Ecto neural progenitor cell (in vitro differentiated cells): ENCODE measurements at regions not wholly inside any gene's neighbourhood (a gene's known extent, or its start where the extent isn't known, plus 50 kb on each side); places are given as distances from the start of the nearest gene placed in this dataset.

Experiments used
- DNase-seq: peaks from one replicate; pipeline ENCODE4 v3.0.0-alpha.2; 2018; ENCODE audit warnings: low spot score

DNA sequence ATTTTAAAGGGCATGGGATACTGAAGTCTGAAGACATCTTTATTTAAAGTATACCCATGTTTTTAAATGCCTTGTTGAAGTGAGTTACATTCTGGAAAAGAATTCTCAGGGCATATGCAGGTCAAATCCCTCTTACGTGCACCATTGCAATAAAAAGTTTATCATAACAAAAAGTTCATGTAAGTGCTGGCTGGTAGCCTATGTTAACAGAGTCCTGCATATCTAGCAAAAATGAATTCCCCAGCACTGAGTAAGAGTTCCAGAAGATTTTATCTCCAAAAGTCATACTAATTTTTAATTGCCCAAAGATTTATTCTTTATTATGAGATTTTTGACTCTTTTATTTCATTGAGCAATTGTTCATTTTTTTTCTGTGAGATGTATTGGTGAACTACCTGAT, 104.7 kb upstream of the ROBO1 start:
- DNase-seq = no peak

DNA sequence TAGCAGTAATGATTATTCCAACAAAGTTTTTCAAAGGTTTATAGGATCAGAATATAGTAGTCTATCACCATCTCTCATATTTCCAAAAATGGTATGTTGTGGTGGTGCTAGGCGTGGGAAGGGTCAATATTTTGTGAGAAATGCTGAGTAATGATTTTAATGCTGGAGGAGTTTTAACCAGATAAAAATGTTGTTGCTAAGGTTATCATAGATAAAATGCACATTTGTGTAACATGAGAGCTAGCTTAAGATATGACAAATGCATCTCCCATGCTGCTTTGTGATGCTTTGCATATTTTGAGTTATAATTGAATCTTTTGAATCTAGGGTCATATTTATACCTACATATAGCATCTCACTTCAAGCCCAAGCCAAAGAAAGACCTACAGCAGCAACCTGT, 103.9 kb upstream of the ROBO1 start:
- no peak for DNase-seq

DNA sequence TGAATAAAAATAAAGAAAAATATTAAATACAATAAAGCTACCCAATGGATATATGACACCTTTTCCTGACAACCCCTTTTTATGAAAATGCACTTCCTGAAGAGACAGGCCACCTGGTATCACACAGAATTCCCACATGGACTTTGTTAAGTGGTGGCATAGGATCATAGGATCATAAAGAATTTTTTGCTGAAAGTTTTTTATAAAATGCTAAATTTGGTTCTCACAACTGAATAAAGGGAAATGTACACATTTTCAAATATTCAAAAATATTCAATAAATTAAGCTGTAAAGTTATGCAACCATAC, 102.5 kb upstream of the ROBO1 start:
- DNase-seq = no peak

DNA sequence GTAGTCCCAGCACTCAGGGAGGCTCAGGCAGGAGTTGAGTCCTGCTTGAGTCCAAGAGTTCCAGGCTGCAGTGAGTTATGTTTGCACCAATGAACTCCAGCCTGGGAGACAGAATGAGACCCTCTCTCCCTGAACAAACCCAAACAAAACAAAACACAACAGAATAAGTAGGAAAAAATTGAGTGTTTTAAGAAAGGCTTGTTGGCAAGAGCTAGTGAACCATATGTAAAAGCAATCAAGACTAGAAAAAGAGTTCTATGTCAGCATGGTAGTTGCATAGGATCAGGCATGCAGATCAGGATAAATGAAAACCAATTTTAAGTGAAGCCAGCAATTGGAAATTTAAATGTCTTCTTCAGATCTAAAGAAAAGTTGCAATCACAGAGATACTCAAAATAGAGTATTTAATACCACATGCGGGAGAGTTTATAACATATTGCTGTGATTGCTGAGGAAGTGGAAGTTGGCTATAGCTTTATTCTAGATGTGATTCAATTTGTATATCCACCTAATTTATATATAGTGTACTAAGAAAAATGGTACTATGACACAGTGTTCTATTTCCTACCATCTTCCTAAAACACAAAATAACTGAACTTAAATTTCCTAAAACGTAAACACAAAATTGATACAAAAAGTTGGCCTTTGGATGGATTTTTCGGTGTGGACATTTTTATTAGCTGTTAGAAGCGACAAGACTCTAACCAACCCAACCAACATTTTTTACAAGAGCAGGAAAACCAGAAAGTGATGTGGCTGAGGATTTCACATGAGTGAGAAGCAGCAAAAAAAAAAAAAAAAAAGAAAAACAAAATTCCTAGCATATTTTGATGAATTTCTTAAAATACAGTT, 101.9 kb upstream of the ROBO1 start:
- DNase-seq = no peak

DNA sequence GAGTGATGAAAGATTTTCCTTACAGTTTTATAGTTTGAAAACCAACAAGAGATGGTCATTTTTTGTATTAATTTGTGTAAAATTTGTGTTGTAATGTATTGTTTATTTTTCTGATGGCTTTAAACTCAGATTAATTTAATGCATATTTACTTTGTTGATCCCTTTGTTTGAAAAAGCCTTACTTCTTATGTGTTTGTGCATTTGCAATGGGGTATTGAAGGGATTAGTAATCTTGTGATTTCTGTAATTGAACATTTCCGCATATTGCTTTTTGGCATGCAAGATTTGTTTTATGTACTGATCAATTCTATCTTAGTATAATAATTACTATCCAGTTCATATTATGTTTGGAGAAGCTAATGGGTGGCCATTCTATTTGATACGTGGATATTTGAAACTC, 98.4 kb upstream of the ROBO1 start:
- DNase-seq = no peak

DNA sequence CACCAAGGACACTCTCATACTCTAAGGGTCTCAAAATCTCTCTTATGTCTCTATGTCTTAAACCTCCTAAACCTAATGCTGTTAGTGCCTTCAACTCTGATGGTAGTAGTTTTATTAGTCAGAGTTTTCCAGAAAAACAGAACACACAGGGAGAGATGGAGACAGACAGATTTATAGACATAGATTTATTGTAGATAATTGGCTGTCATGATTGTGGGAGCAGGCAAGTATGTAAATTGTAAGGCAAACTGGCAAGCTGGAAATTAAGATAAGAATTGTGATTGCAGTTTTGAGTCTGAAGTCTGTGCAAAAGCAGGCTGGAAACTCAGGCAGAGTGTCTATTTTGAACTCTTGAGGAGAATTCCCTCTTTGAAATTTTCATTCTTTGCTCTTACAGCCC, 96.3 kb upstream of the ROBO1 start:
- no peak for DNase-seq

DNA sequence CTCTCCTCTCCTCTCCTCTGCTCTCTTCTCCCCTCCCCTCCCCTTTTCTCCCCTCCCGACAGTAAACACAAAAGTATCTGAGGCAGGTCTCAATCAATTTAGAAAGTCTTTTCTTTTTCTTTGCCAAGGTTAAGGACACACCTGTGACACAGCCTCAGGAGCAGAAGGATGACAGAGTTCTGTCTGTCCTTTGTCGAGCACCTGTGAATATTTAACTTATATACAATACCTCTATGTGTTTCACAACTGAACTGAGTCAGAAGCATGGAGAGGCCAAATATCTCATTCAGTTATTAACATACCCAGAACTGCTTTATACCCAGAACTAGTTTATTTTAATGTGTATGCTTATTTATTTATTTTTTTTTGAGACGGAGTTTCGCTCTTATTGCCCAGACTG, 81.1 kb upstream of the ROBO1 start:
- DNase-seq = no peak

DNA sequence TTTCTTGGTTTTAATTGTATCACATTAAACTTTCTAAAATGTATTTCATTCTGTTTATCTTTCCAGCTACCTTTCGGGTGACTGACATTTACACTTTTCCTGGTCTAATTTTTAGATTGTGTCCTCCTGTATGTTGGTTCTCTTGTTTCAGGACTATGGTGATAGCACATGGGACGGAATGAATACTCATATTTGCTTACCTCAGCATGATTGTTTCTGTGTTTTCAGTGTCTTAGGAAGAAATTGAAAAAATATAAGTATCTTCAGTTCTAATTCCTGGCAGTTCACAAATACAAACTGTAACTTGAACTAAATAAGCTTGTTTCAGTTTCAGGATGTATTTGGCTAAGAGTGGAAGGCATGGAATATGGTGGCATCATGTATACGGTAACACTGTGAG, 80.1 kb upstream of the ROBO1 start:
- no peak for DNase-seq

DNA sequence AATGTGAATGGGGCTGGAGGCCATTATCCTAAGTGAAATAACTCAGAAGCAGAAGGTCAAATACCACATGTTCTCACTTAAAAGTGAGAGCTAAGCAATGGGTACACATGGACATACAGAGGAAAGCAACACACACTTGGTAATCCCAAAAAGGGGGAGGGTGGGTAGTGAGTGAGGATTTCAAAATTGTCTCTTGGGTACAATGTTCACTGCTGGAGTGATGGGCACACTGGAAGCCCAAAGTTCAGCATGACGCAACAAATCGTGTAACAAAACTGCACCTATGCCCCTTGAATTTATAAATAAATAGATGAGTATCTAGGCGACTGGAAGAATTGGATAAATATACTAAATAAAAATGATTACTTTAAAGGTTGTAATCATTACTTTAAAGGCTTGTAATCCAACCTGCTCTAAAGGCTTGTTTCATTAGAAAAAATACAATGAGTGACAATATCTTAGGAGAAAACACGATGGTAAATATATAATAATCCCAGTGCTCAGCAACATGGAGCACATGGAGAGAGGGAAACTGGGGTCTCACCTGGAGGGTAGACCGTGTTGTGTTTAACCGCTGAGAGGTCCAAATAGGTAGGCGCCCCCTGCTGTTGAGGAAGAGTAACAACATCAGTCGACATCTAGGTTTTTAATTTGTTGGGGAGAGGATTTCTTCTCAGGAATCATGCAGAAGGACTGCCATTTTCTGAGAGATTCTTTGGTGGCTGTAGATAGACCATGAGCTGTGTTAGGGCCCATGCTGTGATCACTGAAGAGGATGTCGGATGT, 78.5 kb upstream of the ROBO1 start:
- no peak for DNase-seq

DNA sequence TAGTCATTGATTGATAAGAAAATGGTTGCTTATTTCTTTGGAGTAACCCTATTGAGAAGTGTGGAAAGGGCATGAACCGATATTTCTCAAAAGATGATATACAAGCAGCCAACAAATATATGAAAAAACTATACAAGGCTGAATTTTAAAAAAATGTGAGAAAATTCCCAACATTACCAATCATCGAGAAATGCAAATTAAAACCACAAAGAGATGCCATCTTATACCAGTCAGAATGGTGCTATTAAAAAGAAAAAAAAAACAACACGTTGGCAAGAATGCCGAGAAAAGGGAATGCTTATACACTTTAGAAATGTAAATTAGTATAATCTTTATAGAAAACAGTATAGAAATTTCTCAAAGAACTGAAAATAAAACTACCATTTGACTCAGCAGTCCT, 77.7 kb upstream of the ROBO1 start:
- DNase-seq = no peak

DNA sequence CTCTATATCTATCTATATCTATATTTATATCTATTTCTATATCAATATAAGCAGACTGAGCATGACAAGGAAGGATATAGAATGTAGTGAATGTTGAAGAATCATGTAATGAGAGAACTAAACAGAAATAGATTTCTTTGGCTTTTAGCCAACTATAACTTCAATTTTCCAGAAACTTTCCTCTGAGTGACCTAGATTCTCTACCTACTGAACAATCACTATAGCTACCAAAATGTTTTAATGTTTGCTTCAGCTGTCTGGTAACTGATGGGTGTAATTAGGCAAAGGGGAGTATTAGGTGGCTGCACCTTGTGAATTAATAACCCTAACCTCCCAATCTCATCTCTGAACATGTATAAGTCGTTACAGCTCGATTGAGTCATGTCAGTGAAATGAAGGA, 76.4 kb upstream of the ROBO1 start:
- DNase-seq = no peak

DNA sequence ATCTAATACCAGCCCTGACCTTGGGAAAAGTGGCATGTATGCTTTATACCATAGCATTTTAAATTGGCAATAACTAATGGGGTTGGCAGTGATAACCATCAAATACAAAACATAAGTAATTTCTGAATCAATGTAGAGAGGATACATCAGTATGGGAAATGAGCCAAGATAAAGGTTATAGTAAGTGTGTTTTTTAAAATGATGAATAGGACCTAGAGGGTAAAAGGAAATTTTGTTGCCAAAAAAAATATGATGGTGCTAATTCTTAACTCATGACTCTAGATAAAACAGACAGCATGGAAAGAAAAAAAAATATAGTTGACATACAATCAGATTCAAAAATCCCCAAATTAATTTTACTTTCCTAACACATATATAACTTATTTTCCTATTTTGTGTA, 75.4 kb upstream of the ROBO1 start:
- no peak for DNase-seq

DNA sequence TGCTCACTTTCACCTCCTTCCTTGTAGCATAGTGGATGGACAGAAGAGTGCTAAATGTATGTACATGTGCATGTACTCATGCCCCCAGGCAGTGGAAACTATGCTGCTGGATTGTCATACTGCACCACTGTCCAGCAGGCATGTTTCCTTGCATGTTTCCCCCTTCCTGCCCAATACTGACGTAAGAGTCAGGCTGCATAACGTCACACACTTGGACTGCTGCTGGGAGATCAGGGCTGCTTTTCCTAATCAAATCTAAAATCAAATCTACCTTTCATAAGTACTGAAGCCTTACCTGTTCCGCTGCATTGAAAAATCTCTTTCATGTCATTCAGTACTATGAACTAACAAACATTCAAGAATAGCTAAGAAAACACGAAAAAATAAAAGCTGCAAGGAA, 67.9 kb upstream of the ROBO1 start:
- DNase-seq = no peak

DNA sequence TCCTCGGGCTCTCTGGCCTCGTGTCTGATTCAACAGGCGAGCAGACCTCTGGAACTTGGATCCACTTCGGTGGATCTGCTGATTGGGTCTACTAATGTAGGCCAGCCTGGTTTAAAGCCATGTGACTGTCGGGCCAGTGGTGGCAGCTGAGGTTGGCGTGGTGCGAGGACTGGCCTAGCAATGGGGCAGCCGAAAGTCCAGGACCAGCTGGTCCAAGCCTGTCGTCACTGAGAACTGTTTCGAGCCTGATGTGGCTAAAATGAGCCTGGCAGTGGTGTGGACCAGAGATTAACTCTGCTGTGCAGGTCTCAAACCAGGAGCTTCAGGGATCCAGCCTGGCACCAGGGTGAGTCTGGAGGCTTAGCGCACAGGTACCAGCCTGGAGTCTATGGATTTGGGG, 56.4 kb upstream of the ROBO1 start:
- no peak for DNase-seq

DNA sequence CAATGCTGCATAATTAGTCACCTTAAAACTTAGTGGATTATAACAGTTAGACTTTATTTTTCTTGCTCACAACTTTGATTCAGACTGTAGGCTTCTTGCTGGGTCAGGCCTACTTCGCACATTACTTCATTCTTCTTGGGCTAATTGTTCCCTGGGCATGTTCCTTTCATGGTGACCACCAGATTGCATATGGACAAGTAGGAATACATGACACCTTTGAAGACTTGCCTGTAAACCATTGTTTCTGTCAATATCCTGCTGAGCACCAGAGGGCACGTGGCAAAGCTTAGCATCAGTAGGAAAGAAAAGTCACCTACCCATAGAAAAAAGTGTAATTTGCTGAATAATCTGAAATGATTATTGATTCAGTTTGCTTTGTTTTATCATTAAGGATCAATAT, 54.3 kb upstream of the ROBO1 start:
- no peak for DNase-seq

DNA sequence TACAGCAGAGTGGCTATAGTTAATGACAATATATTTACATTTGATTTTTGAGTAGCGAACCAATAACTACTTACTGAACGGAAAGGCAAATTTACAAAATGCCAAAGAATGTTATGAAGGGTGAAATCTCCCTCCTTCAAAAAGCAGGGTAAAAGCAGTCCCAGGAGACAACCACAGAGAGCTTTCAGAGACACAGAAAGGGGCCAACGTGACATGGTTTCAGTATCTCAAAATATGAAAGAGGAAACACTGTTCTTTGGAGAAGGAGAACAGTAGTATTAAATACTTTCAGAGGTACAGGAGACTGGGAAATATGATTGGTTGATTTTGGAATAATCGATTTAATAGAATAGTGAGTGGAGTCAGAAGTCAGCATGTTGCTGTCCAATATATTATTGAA, 52.3 kb upstream of the ROBO1 start:
- DNase-seq = no peak

DNA sequence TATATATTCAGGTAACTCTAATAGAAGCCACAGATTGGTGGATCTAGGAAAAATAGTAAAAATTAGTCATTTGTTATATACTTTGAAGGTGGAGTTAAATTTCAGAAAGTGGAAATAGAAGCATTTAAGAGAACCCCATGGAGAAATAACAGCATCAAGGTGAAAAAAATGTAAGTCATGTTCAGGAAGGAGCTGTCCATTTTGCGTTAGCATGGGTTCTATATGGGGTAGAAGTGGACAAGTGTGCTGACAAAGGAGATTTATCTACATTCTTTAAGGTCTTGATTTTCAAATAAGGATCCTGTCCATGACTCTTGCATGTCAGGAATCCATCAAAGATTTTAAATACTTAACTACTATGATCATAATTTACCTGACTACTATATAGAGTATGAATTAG, 50.2 kb upstream of the ROBO1 start:
- no peak for DNase-seq
